ENCODE measurements at regions not wholly inside any gene's neighbourhood (a gene's known extent, or its start where the extent isn't known, plus 50 kb on each side); places are given as distances from the start of the nearest gene placed in this dataset.

GRCh38 chr4:14581741-14582140 is 420.5 kb upstream of the CPEB2 start:
- Histone ChIP-seq H3K9me3 (ENCODE audit: control insufficient read depth in 4 of 4, low read length in 3 of 4) (no peaks in the 10 kb centered on the region), H3K4me1 (ENCODE audit: control insufficient read depth in 4 of 4, insufficient read depth in 4 of 4, low read length in 3 of 4) (no peaks in the 10 kb centered on the region), H3K27ac (ENCODE audit: low read depth in 1 of 2, low read length in 2 of 2) (no peak overlapping the region), H3K27me3 (ENCODE audit: control insufficient read depth in 4 of 4, insufficient read depth in 4 of 4, low read length in 3 of 4) (no peaks in the 10 kb centered on the region), H3K4me3 (ENCODE audit: low read depth in 1 of 3, low read length in 3 of 3) (no peak overlapping the region), H3K36me3 (ENCODE audit: control insufficient read depth in 4 of 4, insufficient read depth in 3 of 4, low read depth in 1 of 4, low read length in 3 of 4) (no peaks in the 10 kb centered on the region), H3K9ac (ENCODE audit: low read depth in 1 of 2, low read length in 2 of 2) (no peak overlapping the region)
- DNase-seq (ENCODE audit: low spot score): no peak
- 25% methylated on average over 3 of the region's 3 CpGs for WGBS
- TF ChIP-seq FOXA1 (IDR thresholded peaks at IDR 0.05): no peak
- no peak for TF ChIP-seq RAD21 (IDR thresholded peaks at IDR 0.05)
- TF ChIP-seq SP1 (IDR thresholded peaks at IDR 0.05): no peak
- TF ChIP-seq, protein P1, sequence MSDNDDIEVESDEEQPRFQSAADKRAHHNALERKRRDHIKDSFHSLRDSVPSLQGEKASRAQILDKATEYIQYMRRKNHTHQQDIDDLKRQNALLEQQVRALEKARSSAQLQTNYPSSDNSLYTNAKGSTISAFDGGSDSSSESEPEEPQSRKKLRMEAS (IDR thresholded peaks at IDR 0.05): no peak
- no peak for TF ChIP-seq GABPA (IDR thresholded peaks at IDR 0.05 in 1 of 2, conservative IDR thresholded peaks at IDR 0.05 in 1 of 2)
- no peak for TF ChIP-seq EGR1 (IDR thresholded peaks at IDR 0.05; ENCODE audit: low read depth in 2 of 2)
- TF ChIP-seq TAF1 (conservative IDR thresholded peaks at IDR 0.05): no peak
- no peak for TF ChIP-seq NR2F2 (IDR thresholded peaks at IDR 0.05)
- TF ChIP-seq JUND (IDR thresholded peaks at IDR 0.05): no peak
- TF ChIP-seq RXRA (IDR thresholded peaks at IDR 0.05): no peak
- no peak for TF ChIP-seq YY1 (IDR thresholded peaks at IDR 0.05)
- no peak for TF ChIP-seq CTCF (IDR thresholded peaks at IDR 0.05; ENCODE audit: low read depth, low read length, missing input control)
- no peak for TF ChIP-seq HNF4G (IDR thresholded peaks at IDR 0.05)

- no peak for DNase-seq (ENCODE audit: low spot score)
- no peak overlapping the region for H3K9ac ChIP-seq (ENCODE audit: low read depth in 1 of 2, low read length in 2 of 2)
- H3K9me3 ChIP-seq (ENCODE audit: control insufficient read depth in 4 of 4, low read length in 3 of 4): no peaks in the 10 kb centered on the region
- H3K4me3 ChIP-seq (ENCODE audit: low read depth in 1 of 3, low read length in 3 of 3): no peak overlapping the region
- 96% methylated on average over 3 of the region's 3 CpGs for WGBS
- no peak for TF ChIP-seq SP1 (IDR thresholded peaks at IDR 0.05)
- no peak for TF ChIP-seq REST (IDR thresholded peaks at IDR 0.05)
- no peak for TF ChIP-seq NR2F2 (IDR thresholded peaks at IDR 0.05)
- no peak for TF ChIP-seq FOXA2 (IDR thresholded peaks at IDR 0.05)
- no peaks in the 10 kb centered on the region for H3K27me3 ChIP-seq (ENCODE audit: control insufficient read depth in 4 of 4, insufficient read depth in 4 of 4, low read length in 3 of 4)
- H3K36me3 ChIP-seq (ENCODE audit: control insufficient read depth in 4 of 4, insufficient read depth in 3 of 4, low read depth in 1 of 4, low read length in 3 of 4): no peaks in the 10 kb centered on the region
- no peaks in the 10 kb centered on the region for H3K4me1 ChIP-seq (ENCODE audit: control insufficient read depth in 4 of 4, insufficient read depth in 4 of 4, low read length in 3 of 4)
- no peak overlapping the region for H3K27ac ChIP-seq (ENCODE audit: low read depth in 1 of 2, low read length in 2 of 2)
Observed at GRCh38 chr4:14582677-14583076, 419.6 kb upstream of the CPEB2 start.

- TF ChIP-seq ATF3 (IDR thresholded peaks at IDR 0.05): no peak
- TF ChIP-seq RAD21 (IDR thresholded peaks at IDR 0.05): no peak
- no peak for TF ChIP-seq HNF4A (conservative IDR thresholded peaks at IDR 0.05)
- no peak for TF ChIP-seq EGR1 (IDR thresholded peaks at IDR 0.05; ENCODE audit: low read depth in 2 of 2)
- no peak for TF ChIP-seq ZBTB33 (IDR thresholded peaks at IDR 0.05)
- TF ChIP-seq NR2F2 (IDR thresholded peaks at IDR 0.05): no peak
- no peak for TF ChIP-seq SP1 (IDR thresholded peaks at IDR 0.05)
- no peak for TF ChIP-seq TAF1 (conservative IDR thresholded peaks at IDR 0.05)
- Histone ChIP-seq H3K27me3 (ENCODE audit: control insufficient read depth in 4 of 4, insufficient read depth in 4 of 4, low read length in 3 of 4) (no peaks in the 10 kb centered on the region), H3K9ac (ENCODE audit: low read depth in 1 of 2, low read length in 2 of 2) (no peak overlapping the region), H3K4me3 (ENCODE audit: low read depth in 1 of 3, low read length in 3 of 3) (no peak overlapping the region), H3K36me3 (ENCODE audit: control insufficient read depth in 4 of 4, insufficient read depth in 3 of 4, low read depth in 1 of 4, low read length in 3 of 4) (no peaks in the 10 kb centered on the region), H3K4me1 (ENCODE audit: control insufficient read depth in 4 of 4, insufficient read depth in 4 of 4, low read length in 3 of 4) (no peaks in the 10 kb centered on the region), H3K27ac (ENCODE audit: low read depth in 1 of 2, low read length in 2 of 2) (no peak overlapping the region), H3K9me3 (ENCODE audit: control insufficient read depth in 4 of 4, low read length in 3 of 4) (no peaks in the 10 kb centered on the region)
- WGBS: 70% methylated on average over 2 of the region's 2 CpGs
- DNase-seq (ENCODE audit: low spot score): no peak
Observed at GRCh38 chr4:14583331-14583730, 418.9 kb upstream of the CPEB2 start.

All from liver (tissue), 8 donors.